Lung microvascular endothelial cell (primary cell): ENCODE measurements at regions not wholly inside any gene's neighbourhood (a gene's known extent, or its start where the extent isn't known, plus 50 kb on each side); places are given as distances from the start of the nearest gene placed in this dataset.
"Not testable (repeated sequence)": the region's sequence is repeated elsewhere in the genome, so short reads cannot be mapped to it uniquely, and the experiment has no call there.

Source experiments
- DNase-seq, 2 donors: peaks; one replicate each; pipeline versions ENCODE4 v3.0.0 to v3.0.0-alpha.2; 2010; ENCODE audit warnings: low read depth in 2 of 2

DNA sequence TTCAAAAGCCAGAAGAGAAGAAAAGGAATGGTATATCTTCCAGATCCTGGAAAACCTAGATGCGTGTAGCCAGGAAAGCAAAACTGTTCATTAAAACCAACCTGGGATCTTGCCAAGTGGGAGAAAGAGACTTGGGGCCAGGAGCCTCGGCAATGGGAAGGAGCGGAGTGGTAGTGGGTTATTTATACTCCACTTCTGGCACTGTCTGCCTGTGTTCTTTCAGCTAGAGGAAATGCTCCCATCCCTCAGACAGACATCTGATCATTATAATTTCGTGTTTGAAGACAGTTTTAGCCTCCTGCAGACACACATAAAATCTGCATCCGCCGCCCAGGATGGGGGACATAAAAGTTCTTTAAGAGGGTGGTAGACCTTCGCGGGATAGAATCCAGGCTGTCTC is 421.6 kb downstream of the RPS24 start:
- DNase-seq, result no peak

DNA sequence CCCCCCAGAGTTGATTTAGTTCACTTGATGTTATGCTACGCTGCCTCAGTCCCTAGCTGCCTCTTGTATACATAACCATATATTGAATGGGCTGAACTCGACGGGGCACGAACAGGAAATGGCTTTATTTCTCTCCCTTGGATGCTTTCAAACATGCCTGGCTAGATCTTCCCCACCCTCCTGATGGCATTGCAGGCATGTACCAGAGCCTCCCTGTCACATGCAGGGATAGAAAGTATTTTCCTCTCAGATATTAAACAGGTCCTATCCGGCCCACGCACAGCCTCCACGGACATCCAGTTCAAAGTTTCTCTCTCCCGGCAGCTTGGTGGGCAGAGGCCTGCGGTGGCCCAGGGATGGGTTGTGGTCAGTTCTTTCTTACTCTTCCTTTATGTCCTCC is 422.1 kb downstream of the RPS24 start:
- no peak for DNase-seq

DNA sequence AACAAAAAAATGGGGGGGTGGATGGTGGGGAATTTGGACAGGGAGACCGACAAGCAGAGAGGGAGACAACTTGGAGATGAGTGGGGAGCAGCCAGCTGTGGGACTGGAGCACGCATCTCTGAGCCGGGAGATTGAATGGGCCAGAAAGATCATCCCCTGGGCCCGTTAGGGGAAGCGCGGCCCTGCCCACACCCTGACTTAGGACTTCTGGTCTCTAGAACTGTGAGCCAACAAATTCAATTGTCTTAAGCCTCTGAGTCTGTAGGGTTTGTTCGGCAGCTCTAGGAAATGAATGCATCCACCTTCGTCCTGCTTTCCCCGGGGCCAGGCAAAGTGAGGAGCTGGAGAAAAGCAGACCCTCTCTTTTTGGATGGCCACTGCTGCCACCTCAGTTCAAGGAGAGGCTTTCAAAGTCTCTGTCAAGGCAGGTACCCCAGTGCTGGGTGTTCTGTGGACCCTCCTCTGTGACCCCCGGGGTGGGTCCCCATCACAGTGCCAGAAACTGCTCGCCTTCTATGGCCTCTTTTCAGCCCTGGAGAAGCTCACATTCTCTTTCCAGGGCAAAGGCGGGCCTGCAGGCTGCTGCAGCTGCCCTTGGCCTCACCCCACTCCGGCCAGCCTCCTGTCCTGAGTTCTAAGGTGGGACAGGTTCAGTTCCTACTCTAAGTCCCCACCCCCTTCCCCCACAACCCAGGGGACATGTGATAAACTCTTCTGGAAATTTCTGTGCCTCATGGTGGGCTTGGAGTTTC is 423.2 kb downstream of the RPS24 start:
- no peak for DNase-seq

DNA sequence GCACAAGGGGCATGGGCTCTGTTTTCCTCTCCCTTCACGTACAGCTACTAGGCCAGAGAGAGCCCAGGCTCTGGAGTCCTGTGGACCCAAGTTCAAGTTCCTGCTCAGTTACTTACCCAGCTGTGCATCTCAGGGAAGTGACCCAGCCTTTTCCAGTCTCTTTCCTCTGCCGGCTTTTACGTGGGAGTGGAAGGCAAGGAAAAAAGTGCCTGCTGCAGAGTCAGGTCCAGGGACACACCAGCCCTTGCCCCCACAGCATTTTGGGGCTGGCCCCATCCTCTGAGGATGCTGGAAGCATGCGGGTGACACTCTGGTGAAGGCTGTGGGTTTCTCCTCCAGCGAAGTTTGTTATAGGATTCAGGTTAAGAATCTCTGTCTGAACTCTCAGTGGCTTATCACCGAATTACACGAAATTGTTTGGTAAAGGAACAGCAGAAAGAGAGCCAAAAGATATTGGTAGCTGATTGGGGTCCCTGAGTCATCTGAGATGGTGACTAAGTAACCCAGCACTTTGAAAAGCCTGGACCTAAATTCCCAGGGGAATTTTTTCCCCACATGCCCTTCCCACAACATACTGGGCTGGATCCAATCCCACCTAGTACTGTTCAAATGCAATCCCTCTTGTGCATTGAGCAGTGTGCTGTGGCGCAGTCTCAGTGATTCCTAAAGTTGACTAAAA is 424.3 kb downstream of the RPS24 start:
- peak; percentile 22 to 62 for DNase-seq

DNA sequence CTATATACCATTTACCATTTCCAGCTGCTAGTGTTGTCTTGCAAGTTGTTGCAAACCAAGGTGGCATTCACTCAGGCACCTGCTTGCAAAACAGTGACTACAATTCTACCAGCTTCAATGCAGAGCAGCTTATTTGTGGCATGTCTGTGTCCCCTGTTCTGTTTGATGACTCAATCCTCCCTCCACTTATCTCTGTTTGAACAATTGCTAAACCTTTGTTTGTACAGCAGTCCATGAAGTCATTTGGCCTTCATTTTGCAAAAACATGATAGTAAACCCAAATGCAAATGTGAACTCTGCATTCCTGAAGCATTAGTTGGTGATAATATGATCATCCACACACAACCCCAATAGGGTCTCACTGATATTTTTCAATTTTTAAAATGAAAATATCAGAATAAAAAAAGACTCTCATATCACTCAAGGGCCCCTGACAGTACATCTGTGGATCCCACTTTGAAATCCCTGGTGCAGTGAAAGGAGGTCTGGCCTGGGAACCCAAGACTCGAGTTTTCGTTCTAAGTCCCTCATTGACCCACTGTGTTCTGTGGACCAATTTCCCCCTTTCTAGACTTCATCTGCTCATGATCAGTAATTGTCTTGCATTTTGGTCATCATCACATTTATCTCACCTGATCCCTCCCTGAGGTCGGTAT is 425.4 kb downstream of the RPS24 start:
- peak; percentile 34 to 96 for DNase-seq

DNA sequence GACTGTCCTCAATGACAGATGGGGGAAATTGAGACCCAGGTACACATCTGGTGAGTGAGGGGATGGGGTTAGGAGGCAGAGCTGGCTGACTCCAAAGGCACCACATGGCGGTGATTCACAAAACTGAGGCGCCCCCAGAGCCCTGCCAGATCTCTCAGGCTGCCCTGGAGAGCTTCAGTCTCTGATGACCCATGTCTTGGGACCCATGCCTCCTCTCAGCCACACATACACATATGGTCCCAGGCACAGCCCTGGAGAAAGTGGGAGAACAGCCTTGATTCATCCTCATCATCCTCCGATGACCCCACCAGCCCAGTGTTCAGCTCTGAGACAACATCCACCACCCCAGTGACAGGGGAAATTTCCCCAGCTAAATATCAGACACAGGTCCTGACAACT is 426.0 kb downstream of the RPS24 start:
- DNase-seq, result no peak

DNA sequence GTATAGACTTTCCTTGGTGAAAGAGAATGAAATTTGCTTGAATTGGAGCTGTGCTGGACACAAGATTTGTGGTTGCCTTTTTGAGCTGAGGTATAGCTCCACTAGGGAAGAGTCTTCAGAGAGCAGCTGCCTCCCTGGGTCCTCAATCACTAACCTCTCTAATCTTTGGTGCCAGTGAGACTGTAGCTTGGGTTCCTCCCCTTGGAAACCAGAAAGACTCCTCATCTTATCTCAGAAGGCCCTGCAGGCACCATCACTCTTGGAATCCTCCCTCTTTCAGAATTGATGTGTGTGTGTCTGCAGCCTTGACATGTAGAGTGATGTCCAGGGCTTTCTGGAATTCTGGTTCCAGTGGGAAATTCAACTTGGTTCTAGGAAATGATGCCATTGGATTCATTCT is 426.5 kb downstream of the RPS24 start:
- DNase-seq, result no peak

DNA sequence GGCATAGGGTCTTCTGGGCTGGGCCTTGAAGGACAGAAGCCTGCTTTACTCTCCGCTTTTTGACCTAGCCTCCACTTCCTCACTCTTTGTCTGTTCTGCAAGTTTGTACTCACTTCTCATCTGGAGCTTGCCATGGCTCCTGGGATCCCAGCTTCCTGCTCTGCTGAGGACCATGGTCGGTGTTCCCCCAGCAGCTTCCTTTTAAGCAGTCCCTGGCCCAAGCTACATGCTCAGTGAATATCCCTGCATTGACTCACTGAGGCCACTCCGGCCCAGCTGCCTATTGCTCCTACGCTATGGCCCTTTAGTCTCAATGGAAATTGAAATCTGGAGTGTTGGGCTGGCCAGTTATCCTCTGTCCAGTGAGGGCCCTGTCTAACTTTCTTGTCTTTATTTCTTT is 427.7 kb downstream of the RPS24 start:
- DNase-seq, result no peak

DNA sequence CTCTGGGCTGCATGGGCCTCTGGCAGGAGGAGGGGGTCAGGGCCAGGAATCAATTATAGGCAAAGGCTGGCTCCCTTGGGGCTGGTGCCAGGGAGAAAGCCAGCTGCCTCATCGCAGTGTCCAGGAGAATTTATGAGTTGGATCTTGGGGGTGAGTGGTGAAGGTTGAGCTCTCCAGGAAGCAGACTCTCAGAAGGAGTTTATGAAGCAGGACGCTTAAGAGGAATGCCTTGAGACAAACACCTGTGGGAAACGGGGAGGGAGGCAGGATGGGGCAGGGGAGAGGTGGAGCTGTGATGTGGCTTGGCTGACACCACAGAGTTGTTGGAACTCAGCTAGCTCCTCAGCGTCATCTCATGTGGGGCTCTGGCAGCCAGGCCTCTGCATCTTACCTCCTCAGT is 428.5 kb downstream of the RPS24 start:
- DNase-seq, result no peak

DNA sequence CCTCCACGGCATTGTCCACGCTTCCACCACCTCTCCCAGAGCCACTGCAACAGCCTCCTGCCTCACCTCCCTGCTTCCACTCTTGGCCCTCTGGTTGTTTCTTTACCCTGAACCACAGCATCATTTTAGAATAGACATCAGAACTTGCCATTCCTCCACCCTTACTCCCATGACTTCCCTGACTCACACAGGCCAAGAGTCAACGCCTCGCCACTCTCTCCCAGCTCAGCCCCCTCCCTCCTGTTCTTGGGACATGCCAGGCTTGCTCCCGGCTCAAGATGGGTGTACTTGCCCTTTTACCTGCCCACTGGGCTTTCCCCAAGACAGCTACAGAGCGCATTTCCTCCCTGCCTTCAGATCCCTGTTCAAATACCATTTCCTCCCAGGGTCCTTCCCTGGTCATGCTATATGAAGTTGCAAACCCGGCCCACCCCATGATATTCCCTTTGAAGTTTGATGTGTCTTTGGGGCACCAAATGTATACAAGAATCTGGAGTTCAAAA is 429.1 kb downstream of the RPS24 start:
- DNase-seq, result no peak

DNA sequence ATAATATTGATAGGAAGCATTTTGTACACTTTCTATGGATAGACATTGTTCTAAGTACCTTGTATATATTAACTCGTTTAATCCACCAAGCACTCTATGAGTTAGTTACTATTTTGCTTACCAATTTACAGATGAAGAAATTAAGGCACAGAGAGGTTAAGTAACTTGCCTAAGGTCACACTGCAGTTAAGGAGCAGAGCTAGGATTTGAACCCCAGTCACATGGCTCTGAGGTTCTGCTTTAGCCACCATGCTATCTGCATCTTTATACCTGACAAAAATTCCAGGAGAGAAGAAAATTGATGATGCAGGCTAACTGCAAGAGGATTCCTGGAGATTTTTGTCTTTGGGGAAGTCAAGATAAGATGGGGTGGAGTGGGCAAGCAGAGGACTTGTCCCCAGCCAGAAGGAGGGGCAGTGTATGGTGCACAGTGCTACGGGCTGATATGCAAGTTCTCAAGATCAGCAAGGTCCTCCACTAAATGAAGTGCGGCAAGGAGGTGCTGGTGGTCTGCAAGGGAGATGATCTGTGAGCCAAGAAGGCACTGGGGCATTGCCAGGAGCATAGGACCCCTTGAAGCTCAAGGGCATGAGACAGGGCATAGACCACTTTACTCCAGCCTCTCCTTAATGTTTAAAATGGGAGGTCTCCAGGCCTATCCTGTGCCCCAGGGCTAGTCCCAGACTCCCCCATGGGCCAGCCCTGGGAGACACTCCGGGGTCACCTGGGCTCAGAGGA is 430.6 kb downstream of the RPS24 start:
- DNase-seq, result no peak

DNA sequence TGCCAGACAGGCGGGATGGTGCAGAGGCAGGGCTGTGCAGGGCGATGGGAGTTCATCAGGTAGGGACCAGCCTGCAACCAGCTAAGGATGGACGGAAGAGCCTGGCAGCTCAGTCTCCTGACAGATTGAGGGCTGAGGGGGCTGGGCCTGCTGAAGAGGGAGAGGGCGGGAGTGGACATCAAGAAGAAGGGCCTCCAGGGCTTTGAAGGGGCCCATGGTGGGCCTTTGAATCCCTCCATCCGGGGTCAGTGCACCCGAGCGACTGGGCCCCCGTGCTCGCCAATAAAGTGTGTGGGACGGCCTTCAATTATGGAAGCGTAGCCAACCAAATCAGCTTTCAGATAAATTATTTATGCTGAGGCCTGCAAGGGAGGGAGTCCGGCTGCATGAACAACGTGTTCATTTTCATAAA is 431.2 kb downstream of the RPS24 start:
- no peak for DNase-seq

DNA sequence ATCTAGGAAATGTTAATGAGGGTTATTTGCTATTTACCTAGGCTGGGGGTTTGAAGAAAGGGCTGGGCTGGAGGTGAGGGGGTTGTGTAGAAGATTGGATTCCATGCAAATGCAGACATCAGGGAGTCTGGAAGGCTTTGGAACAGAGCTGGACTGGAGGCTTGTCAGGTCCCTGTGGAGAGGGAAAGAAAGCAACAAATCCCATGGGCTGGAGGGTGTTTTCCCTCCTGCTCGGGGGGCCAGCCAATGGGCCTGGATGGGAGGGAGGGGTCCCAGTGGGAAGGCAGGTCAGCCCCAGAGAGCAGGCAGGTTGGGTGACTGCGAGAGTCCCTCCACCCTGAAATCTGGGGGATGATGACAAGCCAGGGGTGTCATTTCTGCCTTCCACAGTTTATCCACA is 431.8 kb downstream of the RPS24 start:
- DNase-seq, result no peak

DNA sequence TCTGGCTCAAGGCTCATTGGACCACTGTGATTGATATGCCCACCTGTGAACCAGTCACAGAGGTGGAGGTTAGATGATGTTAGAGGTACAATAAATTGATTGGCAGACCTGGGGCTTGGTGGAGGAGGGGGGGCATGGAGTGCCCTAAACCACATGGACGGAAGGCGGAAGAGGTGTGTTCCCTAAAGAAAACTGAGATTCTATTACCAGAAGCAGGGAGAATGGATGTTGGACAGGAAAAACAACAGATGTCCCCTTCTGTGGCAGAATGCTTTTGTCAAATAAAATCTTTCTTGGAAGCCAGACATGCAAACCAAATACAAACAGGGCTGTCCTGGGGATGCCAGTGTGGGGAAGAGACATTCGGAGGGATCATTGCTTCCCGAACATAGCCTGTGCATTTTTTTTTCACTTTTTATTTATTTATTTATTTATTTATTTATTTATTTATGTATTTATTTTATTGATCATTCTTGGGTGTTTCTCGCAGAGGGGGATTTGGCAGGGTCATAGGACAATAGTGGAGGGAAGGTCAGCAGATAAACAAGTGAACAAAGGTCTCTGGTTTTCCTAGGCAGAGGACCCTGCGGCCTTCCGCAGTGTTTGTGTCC is 433.9 kb downstream of the RPS24 start:
- DNase-seq, result no peak

DNA sequence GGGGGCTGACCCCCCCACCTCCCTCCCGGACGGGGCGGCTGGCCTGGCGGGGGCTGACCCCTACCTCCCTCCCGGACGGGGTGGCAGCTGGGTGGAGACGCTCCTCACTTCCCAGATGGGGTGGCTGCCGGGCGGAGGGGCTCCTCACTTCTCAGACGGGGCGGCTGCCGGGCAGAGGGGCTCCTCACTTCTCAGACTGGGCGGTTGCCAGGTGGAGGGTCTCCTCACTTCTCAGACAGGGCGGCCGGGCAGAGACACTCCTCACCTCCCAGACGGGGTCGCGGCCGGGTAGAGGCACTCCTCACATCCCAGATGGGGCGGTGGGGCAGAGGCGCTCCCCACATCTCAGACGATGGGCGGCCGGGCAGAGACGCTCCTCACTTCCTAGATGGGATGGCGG is 435.1 kb downstream of the RPS24 start:
- not testable (repeated sequence) for DNase-seq

DNA sequence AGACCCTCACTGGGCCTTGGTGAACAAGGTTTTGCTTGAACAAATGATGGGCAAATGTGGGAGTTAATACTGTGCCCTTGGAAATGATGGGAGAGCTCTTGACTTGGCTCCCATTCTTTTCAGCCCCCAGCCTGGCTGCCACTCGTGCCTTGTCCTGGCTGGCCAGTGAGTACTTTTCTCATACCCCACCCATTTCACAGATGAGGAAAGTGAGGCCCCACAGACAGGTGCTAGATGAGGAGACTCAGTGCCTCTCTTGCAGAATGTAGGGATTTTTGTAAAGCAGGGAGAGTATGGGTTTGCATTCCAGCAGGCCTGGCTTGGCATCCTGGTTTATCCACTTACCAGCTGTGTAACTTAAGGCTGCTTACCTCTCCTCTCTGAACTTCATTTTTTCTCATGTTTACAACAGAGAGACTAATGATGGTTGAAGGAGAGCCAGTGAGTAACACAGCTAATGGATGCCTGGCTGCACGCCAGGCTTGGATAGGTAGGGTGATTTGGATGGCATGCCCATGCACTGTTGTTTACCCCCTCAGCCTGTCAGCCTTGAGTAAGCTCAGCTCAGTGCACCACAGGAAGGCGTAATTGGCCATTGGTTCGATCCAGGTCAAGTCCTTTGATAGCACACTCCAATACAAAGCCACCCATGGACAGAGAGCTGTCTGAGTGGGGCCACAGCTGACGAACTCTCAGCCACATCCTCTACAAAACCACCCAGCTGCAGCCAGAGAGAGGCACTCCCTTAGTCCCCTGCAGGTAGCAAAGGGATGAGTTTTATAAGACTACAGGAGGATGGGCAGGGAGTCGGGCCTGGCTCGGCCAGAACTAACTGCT is 436.8 kb downstream of the RPS24 start:
- DNase-seq, result no peak

DNA sequence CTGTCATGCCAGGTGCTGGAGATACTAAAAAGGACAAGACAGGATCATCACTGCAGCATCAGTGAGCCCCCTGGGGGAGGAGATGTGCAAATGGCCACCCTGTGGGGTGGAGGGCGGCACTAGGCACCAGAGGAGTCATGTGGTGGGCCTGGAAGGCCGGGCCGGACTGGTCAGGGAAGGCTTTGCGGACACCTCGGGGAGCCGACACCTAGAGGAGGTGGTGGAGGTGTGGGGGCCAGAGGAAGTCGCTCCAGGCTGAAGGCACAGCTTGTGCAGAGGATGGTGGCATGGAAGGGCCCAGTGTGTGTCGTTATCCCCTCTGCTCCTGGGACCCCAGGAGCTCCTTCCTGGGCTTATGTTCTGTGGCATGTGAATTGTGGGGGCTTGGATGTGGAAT is 437.7 kb downstream of the RPS24 start:
- no peak for DNase-seq

DNA sequence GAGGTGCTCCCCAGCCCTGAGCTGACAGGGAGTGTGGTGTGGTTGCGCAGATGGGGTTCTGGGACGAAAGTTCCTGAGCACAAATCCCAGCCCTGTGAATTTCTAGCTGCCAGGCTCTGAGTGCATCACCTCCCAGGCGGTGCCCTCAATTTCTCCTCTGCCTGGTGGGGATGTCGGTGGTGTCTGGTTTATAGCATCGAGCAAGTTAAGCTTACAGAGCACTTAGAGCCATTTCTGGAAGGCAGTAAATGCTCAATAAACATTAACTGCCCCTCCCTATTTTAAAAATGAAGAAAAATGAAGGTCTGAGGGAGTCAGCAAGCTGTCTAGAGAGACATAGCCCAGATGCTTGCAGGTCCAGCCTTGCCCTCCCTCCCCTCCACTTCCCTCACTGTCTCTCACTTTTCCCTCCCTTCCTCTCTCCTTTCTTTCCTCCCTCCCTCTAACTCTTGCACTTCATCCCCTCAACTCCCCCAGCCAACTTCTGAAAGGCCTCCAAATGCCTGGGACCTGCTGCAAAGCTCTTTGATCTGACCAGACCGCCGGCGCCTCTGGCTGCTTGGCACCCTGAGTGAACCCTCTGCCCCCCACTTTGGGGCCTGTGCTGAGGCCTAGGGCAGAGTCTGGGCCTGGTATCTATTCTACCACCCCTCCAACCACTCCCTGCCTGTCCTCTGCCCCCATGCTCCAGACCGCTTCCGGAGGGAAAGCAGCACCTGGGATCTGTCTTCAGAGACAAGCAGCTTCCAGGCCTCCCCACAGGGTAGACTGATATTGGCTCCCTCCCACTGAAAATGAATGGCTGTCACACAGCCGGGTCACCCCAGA is 438.3 kb downstream of the RPS24 start:
- no peak for DNase-seq

DNA sequence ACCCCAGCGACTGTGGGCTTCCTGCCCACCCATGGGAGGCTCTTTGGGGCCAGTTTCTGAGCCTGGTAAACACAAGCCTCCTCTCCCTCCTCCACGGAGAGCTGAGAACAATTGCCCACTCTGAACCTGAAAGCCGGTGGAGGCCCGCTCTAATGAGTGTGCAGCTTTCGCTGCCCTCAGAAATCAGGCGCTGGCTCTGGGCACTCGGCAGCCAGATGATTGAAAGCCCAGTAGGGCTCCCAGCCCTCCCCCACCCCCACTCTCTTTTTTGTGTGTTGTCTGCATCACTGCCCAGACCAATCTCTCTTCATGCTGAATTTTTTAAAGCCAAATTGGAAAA is 438.9 kb downstream of the RPS24 start:
- DNase-seq, result no peak

DNA sequence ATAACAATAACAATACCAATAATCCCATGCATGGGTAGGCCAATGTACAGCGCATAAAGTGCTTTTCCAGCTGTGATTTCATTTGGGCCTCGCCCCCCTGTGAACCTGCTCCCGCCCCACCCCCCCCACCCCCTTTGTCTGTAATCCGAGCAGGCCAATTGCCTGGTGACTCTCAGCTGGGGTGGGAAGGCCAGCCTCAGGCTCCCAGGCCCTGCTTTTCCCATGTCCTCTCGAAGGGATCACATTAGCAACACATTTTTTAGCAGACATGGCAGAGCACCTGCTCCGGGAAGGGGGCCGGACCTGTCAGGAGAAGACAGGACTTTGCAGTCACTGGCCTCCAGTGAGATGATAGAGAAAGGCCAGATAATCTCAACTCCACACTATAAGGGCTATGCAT is 439.3 kb downstream of the RPS24 start:
- no peak for DNase-seq
